HuH-7.5 (cell line): ENCODE measurements at regions not wholly inside any gene's neighbourhood (a gene's known extent, or its start where the extent isn't known, plus 50 kb on each side); places are given as distances from the start of the nearest gene placed in this dataset.
"Not testable (repeated sequence)": the region's sequence is repeated elsewhere in the genome, so short reads cannot be mapped to it uniquely, and the experiment has no call there.

Experiments
- DNase-seq: peaks from one replicate; pipeline ENCODE4 v3.0.0; 2011; ENCODE audit warnings: low spot score

- DNase-seq = no peak
Measured at GRCh38 chr6:167547328-167547692, 222.4 kb downstream of the TTLL2 start.

GRCh38 chr6:167547751-167548150 is 222.9 kb downstream of the TTLL2 start:
- no peak for DNase-seq

GRCh38 chr6:167548451-167548850 is 223.6 kb downstream of the TTLL2 start:
- no peak for DNase-seq

DNA sequence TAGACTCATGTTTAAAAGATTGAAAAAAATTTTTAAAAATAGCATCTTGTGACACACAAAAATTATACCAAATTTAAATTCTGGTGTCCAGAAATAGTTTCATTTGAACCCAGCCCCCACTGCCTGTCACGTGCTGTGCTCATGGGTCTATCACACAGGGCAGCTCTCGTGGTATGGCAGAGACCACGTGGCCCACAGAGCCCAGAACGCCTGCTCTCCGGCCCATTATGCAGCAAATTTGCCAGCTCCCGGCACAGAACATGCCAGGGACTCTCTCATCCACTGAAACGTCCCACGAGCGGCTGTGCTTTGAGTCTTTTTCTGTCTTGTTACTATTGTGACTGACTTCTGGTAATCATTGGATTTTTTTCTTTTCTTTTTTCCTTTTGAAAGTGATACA is 224.3 kb downstream of the TTLL2 start:
- DNase-seq = no peak

GRCh38 chr6:167550941-167551627 is 226.2 kb downstream of the TTLL2 start:
- DNase-seq = no peak

DNA sequence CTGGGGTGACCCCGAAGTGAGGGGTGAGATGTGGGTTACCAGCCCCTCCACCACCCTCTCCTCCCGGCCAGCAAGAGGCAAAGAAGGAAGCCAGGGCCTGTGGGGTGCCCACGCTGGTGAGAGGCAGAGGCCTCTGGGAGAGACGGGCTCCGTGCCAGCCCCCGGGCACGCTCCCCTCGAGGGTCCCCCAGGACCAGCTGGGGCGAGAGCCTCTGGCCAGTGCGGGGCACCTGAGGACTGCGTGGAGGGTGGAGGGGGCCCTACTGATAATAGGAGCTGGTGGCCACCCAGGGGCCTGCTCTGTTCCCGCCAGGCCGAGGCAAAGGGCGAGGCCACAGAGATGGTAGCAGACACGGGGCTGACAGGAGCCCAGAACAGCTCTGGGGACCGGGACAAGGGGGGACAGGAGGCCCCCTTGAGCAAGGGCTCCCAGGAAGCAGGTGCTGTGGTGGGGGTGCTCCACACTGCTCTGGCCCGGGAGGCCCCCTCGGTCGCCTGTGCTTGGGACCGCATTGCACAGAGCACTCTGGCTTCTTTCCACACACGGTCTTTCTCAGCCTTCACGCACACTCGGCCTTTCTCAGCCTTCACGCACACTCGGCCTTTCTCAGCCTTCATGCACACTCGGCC is 226.9 kb downstream of the TTLL2 start:
- no peak for DNase-seq

- no peak for DNase-seq
Measured at GRCh38 chr6:167552258-167552630, 227.4 kb downstream of the TTLL2 start.

GRCh38 chr6:167552961-167553735 is 228.3 kb downstream of the TTLL2 start:
- no peak for DNase-seq

DNA sequence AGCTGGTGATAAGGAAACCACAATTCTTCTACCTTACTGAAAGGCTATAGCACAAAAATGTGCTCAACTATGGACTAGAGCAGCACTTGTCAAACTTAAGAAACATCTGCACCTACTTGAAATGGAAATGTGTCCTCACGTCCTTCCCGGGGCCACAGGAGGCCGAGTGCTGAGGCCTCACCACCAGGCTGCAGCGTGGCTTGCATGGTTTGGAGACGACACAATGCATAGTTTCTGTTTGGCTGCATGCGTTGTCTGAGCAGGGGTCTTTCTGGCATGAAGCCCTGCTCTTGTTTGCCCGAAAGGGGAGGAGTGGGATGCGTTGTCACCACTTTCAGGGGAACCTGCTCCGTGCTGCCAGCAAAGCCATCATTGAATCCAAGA is 228.8 kb downstream of the TTLL2 start:
- DNase-seq = no peak

GRCh38 chr6:167554854-167555253 is 230.0 kb downstream of the TTLL2 start:
- DNase-seq = no peak

- no peak for DNase-seq
Measured at GRCh38 chr6:167555836-167556235, 230.9 kb downstream of the TTLL2 start.

DNA sequence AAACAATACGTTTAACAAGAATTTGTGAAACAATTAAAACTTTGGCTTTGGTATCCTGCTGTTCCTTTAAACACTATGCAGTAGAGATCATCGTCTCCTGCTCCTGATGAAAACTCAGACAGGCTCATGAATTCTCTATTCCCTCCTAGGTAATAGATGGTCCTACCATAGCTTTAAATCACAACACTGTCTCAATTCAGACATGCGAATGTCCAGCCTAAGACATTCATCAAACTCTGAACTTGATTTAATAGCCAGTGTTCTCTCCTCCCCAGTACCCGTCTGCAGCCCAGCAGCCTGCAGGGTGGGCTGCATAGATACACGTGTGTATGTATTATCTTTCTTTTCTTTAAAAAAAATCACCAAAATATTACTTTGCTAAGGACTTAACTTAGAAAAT is 232.8 kb downstream of the TTLL2 start:
- DNase-seq = no peak

DNA sequence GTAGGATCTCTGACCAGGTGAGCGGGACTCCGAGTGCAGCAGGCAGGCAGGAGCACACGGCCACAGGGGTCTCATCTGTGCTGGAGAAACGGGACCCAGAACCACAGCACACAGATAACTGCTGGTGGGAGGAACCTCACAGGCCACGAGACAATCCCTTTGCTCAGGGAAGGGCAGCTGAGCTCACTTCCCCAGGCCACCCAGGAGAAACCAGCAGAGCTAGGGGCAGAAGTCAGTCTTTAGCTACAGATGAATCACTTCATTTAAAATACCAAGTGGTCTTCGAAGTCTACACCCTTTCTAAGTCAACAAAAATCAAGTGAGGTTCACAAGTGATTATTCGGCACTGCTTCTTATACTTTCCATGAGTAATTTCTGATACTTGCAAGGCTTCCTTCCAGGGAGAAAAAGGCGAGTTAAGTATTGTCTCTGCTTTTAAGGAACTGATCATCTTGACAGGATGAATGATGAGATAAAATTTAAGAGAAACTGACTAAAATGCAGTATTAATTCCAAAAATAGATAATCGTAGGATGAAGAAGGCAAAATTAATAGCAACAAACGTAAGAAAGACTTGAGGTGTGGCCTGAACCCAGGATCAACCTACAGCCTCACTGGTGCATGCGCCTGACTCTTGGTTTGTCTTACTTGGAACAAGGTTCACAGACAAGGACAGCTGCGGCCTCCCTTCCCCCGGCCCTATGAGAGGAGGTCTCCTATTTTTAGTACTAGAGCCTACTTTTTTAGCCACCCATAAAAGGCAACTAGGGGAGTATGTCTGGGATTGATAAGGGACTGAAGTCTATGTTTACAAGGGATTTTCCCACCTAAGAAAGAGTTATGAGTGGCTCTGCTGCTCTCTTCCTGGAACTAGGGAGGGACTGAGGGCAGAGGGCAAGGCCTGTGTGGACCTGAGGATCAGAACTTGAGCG is 233.6 kb downstream of the TTLL2 start:
- DNase-seq = peak; percentile 60

GRCh38 chr6:167559675-167560479 is 235.0 kb downstream of the TTLL2 start:
- DNase-seq = peak; percentile 84

DNA sequence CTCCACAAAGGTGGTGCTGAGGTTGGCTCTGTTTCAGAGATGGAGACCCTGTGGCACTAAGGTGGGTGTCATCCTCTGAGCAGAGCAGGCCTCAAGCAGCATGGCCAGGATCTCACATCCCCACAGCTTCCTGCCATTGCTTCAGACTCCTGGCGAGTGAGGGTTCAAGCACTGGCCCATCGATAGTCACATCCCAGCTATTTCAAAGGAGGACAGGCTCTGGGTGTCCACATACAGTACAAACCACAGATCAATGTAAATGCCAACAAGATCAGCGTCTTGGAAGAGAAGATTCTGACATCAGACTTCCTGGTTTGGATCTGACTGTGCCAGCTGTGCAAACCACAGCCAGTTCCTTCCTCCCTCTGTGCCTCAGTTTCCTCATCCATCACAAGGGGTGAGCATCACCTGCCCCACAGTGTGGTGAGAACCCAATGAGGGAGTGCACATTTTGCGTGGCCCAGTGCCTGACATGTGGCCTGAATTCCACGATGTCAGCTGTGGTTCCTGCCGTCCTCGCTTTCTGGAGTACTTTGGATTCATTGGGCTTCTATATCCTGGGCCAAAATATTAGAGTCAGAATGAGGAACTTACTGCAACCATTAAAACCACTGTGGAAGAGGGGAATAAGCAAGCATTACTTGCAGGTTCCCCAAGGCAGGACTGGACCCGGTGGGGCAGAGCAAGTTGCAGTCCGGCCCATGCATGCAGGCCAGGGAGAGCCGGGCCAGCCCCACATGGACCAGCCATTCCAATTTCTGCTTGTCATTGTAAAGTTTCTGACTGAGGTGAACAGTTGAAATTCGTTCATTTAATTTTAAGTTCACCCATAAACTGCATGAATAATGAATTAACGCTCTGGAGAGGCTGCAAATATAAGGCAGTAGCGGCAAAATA is 236.0 kb downstream of the TTLL2 start:
- no peak for DNase-seq

DNA sequence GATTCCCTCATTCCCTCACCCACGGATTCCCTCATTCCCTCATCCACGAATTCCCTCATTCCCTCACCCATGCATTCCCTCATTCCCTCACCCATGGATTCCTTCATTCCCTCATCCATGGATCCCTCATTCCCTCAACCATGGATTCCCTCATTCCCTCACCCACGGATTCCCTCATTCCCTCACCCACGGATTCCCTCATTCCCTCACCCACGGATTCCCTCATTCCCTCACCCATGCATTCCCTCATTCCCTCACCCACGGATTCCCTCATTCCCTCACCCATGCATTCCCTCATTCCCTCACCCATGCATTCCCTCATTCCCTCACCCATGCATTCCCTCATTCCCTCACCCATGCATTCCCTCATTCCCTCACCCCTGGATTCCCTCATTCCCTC is 238.0 kb downstream of the TTLL2 start:
- DNase-seq = not testable (repeated sequence)

GRCh38 chr6:167564416-167565250 is 239.7 kb downstream of the TTLL2 start:
- no peak for DNase-seq

DNA sequence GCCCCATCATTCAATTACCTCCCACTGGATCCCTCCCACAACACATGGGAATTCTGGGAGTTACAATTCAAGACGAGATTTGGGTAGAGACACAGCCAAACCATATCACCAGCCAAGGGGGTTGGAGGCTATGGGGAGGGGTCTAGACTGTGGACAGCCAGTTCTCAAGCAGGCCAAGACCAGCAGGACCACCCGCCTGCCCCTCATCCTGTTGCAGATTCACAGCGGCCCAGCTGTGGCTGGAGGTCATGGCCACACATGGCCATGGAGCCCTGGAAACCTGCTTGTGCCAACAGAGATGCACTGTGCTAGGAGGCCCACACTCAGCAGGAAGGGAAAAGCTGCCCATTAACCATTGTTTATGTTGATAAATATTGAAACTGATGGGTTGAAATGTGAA is 240.5 kb downstream of the TTLL2 start:
- no peak for DNase-seq

DNA sequence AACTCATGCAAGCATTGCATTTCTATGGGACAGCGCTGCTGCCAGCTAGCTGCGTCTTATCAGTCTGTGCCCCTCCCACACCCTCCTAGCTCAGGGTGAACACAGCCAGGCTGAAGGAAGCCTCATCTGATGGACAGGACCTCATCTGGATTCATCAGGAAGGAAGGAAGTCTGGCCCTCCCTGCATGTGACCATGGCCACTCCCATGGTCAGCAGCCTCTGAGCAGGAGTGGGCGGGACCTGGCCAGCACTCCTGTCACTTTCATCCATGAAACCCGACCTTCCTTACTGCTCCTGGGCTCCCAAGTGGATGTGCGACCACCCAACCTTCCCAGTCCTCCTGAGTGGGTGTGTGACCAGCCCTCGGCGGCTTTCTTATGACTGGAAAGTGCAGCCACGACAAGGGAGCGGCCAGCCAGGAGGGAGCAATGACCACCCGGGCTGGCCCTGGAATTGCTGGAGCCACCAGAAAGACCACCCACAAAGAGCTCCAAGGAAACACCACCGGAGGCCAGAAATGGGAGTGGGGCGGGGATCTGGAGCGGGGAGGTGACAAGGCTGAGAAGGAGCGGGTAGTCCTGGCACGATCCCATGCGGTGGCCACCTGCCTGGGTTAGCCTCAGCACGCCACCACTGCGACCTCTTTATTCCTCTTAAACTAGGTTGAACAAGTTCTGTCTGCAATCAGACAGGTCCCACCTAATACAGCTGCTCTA is 241.2 kb downstream of the TTLL2 start:
- DNase-seq = no peak
